Fibroblast of skin of back (primary cell): ENCODE measurements at regions not wholly inside any gene's neighbourhood (a gene's known extent, or its start where the extent isn't known, plus 50 kb on each side); places are given as distances from the start of the nearest gene placed in this dataset.
"Not testable (repeated sequence)": the region's sequence is repeated elsewhere in the genome, so short reads cannot be mapped to it uniquely, and the experiment has no call there.

Experiments
- DNase-seq: peaks from one replicate; pipeline ENCODE4 v3.0.0-alpha.2; 2013

DNA sequence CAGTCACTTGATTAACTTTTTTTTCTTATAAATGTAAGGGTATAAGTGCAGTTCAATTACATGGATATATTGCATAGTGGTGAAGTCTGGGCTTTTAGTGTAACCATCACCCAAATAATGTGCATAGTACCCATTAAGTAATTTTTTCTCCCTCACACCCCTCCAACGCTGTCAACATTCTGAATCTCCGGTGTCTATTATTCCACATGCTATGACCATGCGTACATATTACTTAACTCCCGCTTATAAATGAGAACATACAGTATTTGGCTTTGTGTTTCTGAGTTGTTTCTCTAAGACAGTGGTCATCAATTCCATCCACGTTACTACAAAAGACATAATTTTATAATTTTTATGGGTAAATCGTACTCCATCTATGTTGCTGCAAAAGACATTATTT lies 1191.1 kb downstream of the NCAM2 start:
- no peak for DNase-seq

DNA sequence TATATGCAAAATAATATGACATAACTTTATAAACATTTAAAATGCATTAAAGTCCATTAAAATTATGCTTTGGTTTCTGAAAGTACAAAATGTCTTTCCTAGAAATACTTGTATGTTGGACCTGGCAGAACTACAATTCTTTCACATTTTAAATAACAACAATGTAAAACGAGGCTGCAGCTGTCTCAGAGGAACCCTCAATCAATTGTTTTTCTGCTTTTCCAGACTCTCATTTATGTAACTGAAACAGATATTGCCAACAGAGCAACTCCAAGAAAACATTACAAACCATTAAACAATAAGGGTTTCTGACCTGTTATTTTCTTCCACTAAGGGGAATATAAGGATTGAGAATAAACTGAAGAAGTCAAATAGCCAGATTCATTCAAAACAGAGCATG lies 1193.4 kb downstream of the NCAM2 start:
- DNase-seq = no peak

DNA sequence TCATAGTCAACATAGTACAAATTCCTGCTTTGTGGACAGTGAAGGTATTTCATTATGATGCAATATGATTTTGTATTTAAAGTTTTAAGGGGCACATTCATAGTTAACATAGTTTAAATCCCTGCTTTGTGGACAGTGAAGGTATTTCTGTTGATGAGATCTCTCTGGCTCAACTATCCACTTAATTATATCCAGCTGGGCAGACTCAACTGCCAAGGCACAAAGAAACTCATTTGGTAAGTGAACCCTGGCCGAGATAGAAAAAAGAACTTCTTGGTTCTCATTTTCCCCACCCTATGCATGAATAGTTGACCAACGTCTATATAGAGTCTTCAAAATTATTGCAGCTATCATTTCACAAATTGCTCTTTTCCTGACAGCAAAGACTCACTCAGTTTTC lies 1194.6 kb downstream of the NCAM2 start:
- peak; percentile 1 for DNase-seq

DNA sequence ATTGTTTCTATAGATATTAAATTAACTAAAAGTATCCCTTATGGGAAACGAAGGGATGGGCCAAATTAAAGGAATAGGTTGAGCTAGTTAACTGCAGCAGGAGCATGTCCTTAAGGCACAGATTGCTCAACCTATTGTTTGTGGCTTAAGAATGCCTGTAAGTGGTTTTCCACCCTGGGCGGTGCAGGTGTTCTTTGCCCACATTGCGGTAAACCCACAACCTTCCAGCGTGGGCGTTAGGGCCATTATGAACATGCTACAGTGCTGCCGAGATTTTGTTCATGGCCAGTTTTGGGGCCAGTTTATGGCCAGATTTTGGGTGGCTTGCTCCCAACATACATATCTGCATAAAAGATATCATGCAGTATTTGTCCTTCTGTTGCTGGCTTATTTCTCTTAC lies 1196.8 kb downstream of the NCAM2 start:
- DNase-seq = not testable (repeated sequence)

DNA sequence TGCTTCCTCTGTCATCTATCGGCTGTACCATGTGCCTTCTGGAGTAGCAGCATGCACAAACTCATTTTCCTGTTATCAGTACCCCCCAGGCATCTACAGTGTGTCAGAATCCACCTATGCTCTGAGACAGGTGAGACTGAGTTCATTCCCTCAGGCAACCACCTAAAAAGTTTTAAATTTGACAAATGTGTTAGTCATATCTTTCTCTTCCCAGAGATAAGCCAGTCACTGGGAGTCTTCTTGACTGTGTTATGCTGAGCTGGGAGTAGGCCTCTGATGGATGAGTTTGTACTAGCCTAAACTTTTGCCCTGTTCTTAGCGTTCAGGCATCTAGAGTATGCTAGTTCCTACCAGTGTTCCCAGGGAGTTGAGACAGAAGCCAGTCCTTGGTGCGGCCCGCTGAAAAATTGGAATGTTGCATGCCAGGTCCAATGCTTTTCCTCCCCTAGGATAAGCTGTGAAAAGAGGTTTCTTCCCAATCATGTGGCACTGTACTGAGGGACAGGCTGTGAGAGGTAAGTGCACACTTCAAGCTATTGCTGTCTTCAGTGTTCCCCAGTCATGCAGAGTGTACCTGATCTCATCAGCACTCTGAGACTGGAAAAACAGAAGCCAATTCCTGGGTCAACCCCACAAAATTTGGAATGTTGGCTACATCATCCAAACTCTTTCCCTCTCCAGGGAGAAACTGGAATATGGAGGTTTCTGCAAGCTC lies 1202.3 kb downstream of the NCAM2 start:
- DNase-seq = no peak

DNA sequence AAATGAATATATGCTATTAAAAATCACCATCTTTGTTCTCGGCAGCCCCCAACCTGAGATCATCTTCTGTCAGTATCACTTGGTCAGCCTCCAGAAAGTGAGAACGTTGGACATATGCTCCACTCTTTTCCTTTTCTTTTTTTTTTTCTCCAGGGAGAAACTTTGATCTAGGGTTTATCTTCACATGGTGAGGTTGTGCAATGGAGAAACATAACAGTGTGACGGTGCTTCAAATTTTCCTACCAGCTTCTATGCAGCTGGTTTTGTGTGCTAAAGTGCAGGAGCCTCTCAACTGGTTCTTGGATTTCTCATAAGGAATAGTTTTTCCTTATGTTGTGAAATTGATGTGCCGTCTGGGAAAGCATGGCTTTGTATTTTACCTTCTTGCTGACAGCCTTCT lies 1202.9 kb downstream of the NCAM2 start:
- DNase-seq = no peak

DNA sequence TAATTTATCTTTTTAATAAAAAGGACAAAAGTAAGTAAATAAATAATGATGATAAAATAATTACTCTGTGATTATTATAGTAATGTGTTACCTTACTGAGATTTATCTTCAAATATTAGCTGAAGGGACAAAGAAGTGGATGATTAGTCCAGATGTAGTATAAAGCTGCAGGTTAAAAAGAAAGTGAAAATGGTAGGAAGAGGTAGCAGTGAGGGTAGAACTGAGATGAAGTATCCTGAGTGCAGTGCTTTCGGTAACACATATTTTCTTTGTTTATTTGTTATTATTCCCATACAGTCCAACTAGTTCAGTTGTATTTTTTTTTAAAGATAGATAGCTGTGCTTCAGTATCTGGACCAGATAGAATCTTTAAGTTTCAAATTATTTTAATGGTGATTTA lies 1203.5 kb downstream of the NCAM2 start:
- DNase-seq = no peak

DNA sequence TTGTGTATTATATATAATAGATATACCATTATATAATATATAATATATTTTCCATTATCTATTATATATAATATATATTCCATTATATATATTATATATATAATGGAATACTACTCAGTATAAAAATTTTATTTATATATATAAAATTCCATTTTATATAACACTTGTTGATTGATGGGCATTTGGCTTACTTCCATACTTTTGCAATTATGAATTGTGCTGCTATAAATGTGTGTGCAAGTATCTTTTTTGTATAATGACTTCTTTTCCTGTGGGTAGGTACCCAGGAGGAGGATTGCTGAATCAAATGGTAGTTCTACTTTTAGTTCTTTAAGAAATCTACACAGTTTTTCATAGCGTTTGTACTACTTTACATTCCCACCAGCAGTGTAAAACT lies 1211.1 kb downstream of the NCAM2 start:
- DNase-seq = no peak

DNA sequence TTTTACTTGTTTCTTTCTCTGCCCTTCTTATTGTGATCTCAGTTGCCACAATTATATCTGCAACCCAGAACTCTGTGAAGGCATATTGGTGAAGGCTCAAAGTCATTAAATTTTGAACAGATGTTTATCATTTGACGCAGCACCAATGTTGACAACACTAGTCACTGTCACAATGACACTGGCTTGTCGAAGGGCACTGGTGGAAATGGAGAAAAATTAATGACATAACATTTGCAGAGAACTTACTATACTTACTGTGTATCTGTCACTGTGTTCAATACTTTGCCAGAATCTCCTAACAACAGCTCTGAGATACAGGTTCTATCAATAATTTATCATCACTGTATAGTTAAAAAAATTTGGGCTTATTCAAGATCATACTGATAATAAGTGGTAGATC lies 1213.7 kb downstream of the NCAM2 start:
- DNase-seq = no peak

DNA sequence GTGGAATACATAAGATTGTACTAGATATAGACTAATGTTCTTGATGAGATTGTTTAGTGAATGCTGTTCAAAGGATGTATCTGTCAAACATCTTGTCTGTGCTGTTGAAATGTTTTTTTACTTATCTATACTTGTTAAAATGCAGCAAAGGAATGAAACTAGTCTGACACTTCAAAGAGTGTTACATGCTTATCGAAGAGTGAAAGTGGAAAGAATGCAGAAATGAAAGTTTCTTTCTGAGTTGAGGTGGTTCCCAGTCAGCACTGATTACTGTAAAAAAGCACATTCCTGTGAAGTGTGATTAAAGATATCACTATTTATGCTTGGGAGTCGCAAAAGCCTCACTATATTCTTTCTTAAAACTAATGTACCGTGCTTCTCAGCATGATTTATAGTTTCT lies 1225.2 kb downstream of the NCAM2 start:
- DNase-seq = no peak

DNA sequence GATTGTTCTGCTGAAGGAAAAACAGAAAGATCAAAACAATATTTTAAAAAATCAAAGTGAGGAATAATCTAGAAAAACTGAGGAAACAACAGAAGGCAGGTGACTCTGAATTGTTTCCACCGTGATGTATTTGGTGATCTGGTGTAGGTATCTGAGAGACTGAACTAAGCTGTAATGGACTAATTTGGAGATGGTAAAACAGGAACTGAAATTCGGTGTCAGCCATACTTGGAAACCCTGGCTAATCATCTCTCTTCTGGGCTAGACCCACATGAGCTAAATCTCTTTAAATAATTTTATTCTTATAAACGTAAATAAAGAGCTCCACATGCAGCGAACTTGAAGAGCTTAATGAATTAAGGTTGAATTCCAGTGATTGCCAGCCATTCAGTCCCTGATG lies 1226.1 kb downstream of the NCAM2 start:
- DNase-seq = no peak

DNA sequence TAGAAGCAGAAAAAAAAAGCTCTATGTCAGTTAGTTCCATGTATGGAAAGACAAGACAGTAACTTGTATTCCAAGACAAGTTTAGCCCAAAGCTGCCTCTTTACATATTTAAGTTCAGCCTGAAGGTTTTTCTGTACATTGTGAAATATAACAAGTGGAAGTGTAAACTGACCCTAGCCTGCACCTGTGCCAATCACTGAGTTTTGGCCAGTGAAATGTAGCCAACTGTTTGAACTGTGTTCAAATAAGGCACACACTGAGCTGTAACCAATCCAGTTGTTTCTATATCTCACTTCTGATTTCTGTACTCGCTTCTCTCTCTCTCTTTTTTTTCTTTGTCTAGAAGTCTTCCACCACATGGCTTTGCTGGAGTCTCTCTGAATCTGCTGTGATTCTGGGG lies 1227.1 kb downstream of the NCAM2 start:
- no peak for DNase-seq

DNA sequence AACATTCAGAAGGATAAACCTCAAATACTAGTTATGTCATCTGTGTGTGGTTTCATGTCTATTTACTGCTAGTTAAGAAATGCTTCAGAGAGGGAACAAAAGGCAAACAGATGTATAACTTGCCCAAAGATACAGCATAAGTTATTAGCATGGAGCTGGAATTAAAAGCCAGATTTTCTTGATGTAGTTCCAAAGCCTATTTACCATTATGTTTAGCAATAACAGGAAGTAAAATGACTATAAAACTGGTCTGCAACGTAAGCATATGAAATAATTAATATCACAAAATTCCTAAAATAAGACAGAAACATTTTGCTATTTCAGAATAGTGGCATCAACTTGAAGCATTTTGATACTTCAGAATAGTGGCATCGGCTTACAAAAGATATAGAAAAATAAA lies 1232.8 kb downstream of the NCAM2 start:
- no peak for DNase-seq

DNA sequence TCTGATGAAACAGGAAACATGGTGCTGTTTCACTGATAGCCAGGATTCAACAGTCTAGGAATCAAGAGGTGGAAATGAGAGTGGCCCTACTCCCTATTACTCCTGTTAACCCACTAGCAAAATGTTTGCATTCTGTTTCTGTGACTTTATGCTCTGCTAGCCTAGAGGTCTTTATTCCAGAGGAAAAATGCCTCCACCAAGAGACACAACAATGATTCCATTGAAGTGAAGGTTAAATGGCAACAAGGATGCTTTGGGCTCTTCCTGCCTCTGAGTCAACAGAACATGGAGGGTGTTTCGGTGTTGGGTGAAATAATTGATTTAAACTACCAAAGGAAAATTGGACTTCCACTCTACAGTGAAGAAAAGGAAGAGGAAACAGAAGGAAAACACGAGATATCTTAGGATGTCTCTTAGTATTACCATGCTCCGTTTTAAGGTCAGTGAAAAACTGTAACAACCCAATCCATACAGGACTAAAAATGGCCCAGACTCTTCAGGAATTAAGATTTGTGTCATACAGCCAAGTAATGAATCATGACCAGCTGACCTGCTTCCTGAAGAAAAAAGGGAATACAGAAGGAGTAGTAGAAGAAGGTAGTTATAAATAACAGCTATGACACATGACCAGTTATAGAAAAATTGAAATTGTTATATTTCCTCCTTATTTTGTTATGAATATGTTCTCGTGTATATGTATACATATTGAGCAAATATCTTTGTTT lies 1237.8 kb downstream of the NCAM2 start:
- DNase-seq = no peak

DNA sequence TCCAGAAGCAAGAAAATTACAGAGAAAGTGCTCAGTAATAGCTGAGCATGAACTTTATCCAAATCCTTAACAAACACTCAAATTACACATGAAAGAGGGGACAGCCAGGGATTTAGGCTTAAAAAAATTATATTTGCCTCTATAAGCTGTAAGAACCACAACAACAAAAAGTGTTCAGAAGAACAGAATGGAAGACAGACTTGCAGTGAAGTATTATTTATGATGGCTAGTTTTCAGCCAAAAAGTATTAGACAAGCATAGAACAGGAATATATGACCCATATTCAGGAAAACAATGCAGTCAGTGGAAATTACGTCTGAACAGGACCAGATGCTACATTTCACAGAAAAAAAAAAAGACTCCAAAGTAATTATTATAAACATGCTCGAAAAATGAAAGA lies 1246.3 kb downstream of the NCAM2 start:
- DNase-seq = no peak

DNA sequence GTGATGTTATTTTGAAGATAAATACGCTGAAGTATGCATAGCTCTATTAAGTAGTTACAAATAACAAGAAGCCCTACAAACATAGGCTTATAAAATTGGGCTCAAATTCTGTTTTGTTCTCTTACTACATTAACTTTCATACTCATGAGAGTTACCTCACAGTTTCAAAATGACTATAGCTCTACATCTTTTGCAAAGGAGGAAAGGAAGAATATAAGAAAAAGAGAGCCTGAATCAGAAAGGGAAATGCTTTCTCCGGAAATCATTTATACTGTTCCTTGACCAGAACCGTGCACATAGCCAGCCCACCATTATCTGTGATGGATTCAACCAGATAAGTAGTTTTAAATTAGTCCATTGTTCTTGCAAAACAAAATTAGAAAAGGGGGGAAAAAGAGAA lies 1252.1 kb downstream of the NCAM2 start:
- DNase-seq = no peak

DNA sequence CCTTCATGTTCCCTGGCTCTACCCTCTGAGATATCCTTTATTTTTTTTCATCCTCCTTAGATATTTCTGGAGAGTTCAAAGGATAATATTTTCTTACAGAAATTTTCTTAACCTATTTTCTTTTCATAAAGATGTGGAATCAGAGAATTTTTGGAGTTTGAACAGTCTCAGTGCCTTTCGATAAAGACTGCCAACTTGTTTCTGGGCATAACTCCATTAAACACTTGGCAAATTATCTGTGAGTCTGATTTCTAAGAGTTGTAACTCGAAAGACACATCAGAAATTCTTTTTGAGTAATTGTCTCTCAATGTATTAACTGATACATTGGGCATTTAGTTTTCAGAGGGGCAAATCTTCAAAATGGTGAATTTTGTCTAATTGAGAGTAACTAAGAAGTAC lies 1255.6 kb downstream of the NCAM2 start:
- DNase-seq = no peak

DNA sequence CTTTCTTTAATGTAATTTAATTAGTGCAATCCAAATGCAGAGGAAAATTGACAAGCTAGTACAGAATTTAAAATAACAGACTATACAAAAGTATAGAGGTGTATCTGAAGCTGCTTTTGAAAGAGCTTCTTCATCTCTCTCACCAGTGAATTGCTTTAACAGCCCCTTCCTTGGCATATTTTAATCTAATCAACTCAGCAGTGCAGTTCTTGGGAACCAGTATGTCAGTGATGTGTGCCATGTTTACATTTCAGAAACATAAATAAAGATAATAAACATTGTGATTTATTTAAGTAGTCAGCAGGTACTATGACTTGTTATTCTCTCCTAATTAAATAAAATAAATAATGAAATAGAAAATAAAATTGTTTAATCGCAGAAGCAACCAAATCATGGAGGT lies 1260.6 kb downstream of the NCAM2 start:
- DNase-seq = no peak

DNA sequence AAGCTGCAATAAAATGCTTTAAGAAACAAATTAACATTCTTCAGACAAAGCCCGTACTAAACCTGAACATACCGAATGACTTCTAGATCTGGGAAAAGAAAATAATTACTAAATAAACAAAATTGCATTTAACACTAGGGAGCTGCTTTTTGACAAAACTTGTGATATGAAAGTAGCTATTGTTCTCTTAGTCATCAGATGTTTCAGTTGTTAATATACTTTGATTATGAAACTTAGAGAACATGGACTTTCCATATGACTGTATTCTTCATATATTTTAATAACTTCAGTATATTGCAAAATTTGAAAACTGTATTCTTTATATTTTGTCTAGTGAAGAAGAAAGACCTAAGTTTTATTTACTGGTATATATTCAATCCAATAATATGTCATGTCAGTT lies 1262.1 kb downstream of the NCAM2 start:
- no peak for DNase-seq

DNA sequence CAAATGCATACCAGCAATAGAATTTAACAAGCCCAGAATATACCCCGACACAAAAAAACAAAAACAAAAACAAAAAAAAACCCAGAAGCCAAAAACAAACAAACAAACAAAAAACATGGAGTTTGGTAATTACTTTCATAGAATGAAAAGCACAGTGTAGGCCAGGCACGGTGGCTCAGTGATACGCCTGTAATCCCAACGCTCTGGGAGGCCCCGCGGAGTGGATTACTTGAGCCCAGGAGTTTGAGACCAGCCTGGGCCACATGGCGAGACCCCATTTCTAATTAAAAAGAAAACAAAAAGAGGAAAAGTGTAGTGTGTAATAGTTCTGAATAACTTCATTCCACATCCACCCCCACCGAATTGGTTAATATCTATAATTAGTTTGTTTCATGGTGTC lies 1265.7 kb downstream of the NCAM2 start:
- no peak for DNase-seq

DNA sequence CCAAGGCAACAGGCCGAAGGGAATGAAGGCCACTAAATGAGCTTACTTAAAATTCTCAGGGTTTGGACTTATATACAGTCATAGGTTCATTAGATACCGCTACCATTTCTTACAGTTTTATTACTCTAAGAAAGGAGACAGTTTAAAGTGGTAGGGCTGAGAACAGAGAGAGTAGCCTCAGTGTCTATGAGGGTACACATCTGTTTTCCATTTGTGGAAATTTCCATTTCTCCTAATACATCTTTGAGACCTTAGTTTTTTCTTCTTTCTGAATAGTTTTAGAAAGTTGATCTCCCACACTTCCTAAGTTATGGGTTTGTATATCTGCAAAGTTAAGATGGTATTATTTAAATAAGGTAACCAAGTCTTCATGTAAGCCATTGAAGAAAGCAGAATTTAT lies 1279.1 kb downstream of the NCAM2 start:
- DNase-seq = no peak

DNA sequence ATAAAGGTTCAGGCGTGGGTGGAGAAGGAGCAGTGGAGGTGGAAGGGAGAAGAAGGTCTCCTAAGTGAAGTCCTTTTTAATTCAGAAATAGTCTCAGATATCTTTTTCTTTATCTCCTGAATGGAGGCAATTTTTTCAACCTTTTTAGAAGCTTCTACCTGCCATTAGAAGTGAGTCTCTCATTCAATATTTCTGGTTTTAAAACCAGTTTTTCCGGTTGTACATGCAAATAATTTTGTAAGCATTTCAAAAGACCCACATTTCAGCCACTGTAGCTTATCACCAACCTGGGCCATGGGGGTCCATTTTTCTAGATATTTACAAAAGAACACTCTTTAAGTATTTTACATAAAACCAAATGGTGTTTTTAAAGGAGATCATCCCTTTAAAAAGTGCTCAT lies 1280.2 kb downstream of the NCAM2 start:
- DNase-seq = no peak

DNA sequence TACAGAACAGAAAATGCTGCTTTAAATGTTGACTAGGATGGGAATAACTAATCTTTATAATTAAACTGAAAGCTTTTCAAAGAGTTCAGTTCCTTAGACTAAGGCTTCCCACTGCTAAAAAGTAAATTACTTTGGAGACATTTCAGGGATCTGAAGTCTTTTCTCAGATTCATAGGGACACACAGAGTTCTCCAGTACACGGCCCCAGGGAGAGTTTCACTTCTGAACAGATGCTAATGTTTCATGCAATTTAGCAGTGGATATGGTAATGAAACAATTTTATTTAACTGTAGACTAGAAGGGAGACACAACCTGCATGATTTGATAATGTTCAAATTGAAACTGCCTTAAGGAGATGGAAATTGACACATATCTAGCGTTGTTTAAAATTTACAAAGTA lies 1282.6 kb downstream of the NCAM2 start:
- DNase-seq = no peak

DNA sequence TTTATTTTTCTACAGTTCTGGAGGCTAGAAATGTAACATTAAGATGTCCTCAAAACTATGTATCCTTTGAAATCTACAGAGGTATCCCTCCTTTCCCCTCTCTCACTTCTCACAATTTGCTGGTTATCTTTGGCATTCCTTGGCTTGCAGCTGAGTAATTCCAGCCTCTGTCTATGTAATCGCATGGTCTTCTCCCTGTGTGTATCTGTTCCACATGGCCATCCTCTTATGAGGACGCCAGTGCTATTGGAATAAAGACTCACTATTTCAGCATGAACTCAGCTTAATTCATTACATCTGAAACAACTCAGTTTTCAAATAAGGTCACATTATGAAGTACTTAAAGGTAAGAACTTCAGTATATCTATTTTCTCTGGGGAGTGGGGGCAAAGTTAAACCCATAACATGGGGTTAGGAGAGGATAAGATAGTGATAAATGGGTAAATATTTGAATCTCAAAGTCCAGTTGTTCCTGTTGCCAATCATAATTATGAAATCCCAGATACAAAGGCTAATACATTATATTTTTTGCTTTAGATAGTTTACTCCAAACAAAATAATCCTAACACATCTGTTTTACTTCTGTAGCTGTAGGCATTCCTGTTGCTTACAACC lies 1290.8 kb downstream of the NCAM2 start:
- DNase-seq = no peak
